Right renal pelvis (tissue), 4 donors: ENCODE measurements at regions not wholly inside any gene's neighbourhood (a gene's known extent, or its start where the extent isn't known, plus 50 kb on each side); places are given as distances from the start of the nearest gene placed in this dataset.

Source experiments
- DNase-seq, 4 donors: peaks; one replicate each; pipeline ENCODE4 v3.0.0-alpha.2; 2013; ENCODE audit warnings: low read depth in 4 of 4, low spot score in 3 of 4, missing footprints in 1 of 4

- no peak for DNase-seq
Observed at GRCh38 chr1:204818998-204819397, 51.7 kb upstream of the NFASC start.

DNA sequence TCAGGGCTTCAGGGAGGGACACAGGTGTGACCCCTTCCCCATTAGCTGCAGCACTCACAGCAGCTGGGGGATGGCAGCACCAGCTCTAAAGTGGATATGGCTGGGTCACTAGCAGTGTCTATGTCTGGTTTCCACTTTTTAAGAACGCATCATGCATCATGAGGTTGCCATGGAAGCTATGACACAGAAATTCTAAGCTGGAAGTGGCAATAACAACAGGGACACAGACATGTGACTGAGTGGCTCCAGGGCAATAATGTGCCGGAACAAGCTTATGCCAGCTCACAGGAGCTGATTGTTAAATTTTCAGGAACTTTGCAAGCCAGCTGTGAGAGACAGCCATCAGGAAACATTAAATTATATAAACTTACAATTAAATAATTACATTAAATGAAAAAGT lies 51.2 kb upstream of the NFASC start:
- no peak for DNase-seq
